HG03025 (cell line): ENCODE measurements at regions not wholly inside any gene's neighbourhood (a gene's known extent, or its start where the extent isn't known, plus 50 kb on each side); places are given as distances from the start of the nearest gene placed in this dataset.

Experiments
- ATAC-seq: cut with Tn5 transposase; IDR thresholded peaks from one replicate; pipeline ENCODE4 v1.9.1; 2021; ENCODE audit warnings: mild to moderate bottlenecking, moderate library complexity; ENCODE audit not compliant: unreplicated experiment, low FRiP score

DNA sequence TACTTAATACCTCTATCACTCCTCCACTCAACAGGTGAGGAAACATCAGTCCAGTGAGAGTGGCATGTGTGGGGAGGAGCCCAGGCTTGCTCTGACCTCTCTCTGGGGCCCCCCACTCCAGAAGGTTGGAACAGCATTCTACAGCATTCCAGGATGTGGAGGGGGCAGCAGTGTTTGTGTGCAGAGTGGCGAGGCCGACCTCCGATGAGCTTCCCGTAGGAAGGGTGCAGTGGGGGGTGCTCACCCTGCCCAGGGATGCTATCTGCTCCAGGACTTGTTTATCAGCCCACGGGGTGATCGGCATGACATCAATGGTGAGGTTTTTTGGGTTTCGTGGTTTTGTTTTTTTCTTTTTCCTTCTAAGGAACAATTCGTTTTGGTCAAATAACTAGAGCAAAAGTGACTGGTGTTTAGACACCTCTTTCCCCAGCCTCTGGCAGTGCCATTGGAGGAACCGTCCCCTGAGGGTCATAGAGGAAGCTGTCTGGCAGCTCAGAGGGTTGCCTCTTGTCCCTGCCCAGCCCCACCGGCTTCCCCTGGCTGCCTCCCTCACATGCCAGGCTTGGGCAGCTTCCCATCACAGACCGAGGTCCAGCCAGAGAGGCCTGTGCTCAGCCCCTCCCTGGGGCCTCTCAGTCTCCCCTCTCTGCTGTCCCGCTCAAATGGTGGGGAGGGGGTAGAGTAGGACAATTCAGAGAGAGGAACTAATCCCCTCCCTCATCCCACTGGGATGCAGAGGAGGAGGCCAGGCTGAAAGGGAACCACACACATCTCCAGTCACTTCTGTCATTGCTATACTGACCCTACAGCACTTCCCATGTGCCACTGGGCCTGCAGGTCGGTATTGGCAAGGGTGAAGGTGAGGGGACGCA is 96.5 kb downstream of the ZFP36L2 start:
- no peak for ATAC-seq

DNA sequence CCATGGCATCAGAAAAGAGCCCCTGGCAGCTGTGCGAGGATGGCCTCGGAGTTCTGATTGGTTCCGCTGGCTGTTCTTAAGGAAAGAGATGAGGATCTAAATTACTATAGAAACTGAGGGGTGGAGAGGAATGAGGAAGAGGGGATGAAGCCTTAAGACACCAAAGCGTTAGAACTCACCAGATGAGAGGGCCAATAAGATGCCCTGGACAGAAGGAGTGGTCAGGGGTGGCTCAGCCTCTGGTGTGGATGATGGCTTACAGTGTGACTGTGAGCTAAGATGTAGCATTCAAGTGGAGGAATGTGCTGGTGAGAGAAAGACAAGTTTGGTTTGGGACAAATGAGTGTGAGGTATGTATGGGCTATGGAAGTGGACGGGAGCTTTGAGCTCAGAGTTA is 97.8 kb downstream of the ZFP36L2 start:
- no peak for ATAC-seq

GRCh38 chr2:43127941-43128558 is 98.4 kb downstream of the ZFP36L2 start:
- no peak for ATAC-seq

DNA sequence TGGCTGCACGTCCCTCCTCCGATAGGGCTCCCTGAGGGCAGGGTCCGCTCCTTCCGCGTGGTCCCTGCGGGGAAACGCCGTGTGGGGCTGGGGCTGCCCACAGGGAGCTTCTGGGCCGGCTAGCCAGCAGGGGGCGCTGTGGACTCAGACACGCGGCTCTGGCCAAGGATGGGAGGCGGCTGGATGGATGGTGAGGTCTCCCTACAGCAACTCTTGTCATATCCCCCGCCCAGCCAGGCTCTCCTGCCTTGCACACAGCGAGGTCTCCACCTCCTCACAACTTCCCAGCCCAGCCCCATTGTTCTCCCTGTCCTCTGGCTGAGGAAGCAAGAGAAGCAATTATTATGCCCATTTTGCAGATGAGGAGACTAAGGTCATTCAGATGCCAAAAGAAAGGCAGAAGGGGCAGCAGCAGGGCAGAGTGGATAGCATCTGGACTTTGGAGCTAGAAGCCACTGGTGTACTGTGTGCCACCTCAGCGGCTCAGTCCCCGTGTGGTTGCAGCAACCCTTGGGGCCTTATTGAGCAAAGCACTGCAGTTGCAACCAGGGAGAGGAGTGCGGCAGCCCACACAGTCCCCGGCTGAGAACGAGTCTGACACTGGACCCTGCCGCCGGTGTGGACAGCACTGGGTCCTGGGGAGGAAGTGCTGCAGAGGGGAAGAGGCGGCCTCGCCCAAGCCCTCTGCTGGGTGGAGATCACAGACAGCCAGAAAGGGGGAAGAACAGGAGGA is 99.0 kb downstream of the ZFP36L2 start:
- ATAC-seq: no peak

GRCh38 chr2:43126817-43127207 is 99.6 kb downstream of the ZFP36L2 start:
- no peak for ATAC-seq

DNA sequence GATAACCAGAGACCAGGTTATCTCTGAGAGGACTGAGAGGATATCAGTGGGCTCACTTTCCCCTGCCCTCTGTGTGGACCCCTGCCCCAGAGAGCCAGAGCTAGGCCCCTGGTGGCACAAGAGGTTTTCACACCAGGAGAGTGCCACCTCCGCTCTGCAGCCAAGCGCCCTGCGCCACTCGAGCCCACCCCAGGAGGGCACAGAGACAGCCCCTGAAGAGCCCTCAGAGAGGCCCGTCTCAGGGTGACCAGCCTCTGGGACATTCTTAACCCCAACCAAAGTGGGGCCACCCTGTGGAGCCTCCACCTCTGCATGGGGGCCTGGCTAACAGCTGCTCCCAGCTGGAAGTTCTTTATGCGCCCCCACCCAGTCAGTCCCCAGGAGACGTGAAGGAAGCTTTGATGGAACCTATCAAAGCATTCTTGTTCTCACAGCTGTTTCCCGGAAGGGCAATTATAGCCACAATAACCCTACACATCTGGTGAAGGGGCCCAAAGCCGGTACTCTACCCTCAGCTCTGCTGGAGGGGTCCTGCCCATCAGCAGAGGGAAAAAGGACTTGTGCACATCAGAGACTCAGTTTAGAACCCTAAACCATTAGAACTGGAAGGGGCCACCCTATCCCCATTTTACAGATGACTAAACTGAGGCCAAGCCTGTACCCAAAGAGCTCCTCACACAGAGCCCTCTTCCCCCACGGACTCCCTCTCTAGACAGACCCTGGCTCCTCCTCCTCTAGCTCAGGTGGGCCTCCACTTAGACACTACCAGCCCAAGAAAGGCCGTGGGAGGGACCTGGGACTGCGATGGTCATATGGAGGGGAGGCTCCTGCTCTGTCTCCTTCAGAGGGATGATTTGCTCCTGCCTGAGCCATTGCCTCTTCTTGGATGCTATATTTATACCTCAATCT is 101.1 kb downstream of the ZFP36L2 start:
- ATAC-seq: no peak

DNA sequence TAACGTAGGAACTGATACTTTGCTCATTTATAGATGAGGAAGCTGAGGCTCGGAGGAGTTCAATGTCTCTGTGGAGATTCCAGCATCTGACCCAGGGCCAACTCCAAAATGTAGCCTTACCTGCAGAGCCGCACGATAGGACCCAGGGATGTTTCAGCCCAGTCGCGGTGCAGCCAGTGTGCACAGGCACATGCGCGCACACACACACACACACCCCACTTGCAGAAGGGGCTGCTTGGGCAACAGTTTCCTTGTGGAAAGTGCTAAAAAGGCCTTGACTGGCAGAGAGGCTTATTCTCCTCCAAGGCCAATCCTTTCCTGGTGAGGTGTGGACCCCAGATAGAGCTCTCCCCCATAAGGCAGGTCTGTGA is 101.7 kb downstream of the ZFP36L2 start:
- ATAC-seq: no peak

- ATAC-seq: no peak
Measured at GRCh38 chr2:43123981-43124686, 102.3 kb downstream of the ZFP36L2 start.

- ATAC-seq: no peak
Measured at GRCh38 chr2:43123486-43123885, 102.9 kb downstream of the ZFP36L2 start.

- ATAC-seq: no peak
Measured at GRCh38 chr2:43123028-43123427, 103.4 kb downstream of the ZFP36L2 start.

DNA sequence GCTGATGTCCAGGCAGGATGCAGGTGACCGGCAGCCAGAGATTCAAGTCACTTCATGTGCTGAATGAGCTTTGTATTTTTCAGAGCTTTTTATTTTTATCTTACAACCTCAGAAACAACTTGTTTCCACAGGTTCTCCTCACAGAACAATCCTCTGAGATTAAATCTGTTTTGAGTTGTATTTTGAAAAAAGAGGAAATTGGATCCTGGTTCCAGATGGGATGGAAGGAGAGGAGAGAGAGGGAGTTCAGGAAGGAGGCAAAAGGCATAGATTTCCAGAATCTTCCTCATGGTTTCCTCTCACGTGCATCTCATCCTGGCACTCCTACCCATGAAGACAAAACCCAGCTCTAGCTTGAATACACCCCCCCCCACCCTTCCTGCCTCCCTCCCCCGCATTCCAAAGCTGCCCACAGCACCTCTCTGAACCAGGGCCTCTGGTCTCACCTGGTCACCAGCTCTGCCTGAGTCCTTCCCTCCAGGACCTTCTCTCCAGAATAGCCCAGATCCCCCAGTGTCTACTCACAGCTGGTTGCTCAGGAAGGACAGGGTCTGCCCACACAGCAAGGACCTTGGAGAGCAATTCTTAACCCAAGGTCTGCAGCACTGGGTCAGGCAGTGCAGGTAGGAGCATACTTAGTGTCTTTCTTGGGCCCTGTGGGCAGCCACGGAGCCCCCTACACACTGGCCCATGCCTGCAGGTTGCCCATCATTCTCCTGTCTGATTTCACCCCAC is 104.7 kb downstream of the ZFP36L2 start:
- no peak for ATAC-seq

GRCh38 chr2:43119303-43119702 is 107.1 kb downstream of the ZFP36L2 start:
- ATAC-seq: no peak

GRCh38 chr2:43117521-43118143 is 108.8 kb downstream of the ZFP36L2 start:
- no peak for ATAC-seq

- ATAC-seq: no peak
Measured at GRCh38 chr2:43116988-43117387, 109.4 kb downstream of the ZFP36L2 start.

GRCh38 chr2:43115881-43116280 is 110.5 kb downstream of the ZFP36L2 start:
- no peak for ATAC-seq

- ATAC-seq: no peak
Measured at GRCh38 chr2:43114210-43114609, 112.2 kb downstream of the ZFP36L2 start.

- no peak for ATAC-seq
Measured at GRCh38 chr2:43111788-43112554, 114.4 kb downstream of the ZFP36L2 start.

GRCh38 chr2:43110442-43110871 is 115.9 kb downstream of the ZFP36L2 start:
- ATAC-seq: no peak
